NOMO-1 (cell line): ENCODE measurements at regions not wholly inside any gene's neighbourhood (a gene's known extent, or its start where the extent isn't known, plus 50 kb on each side); places are given as distances from the start of the nearest gene placed in this dataset.

Source experiments
- DNase-seq, 2 experiments: peaks; one replicate each; lab custom pipeline; 2025; ENCODE audit not compliant: unreplicated experiment in 2 of 2; lab: John Stamatoyannopoulos, UW

GRCh38 chr11:32315121-32315520 is 120.2 kb downstream of the WT1 start:
- DNase-seq = no peak

GRCh38 chr11:32316232-32316631 is 119.1 kb downstream of the WT1 start:
- DNase-seq = no peak

- DNase-seq = no peak
These were observed 118.3 kb downstream of the WT1 start for GRCh38 chr11:32316858-32317642.

GRCh38 chr11:32317643-32318042 is 117.7 kb downstream of the WT1 start:
- DNase-seq = no peak

GRCh38 chr11:32318071-32319055 is 117.0 kb downstream of the WT1 start:
- DNase-seq = no peak

GRCh38 chr11:32323814-32324130 is 111.6 kb downstream of the WT1 start:
- DNase-seq = no peak

- no peak for DNase-seq
These were observed 110.2 kb downstream of the WT1 start for GRCh38 chr11:32325187-32325586.

- no peak for DNase-seq
These were observed 109.6 kb downstream of the WT1 start for GRCh38 chr11:32325725-32326124.

GRCh38 chr11:32326522-32326921 is 108.8 kb downstream of the WT1 start:
- no peak for DNase-seq

- no peak for DNase-seq
These were observed 106.9 kb downstream of the WT1 start for GRCh38 chr11:32328392-32328791.

- no peak for DNase-seq
These were observed 104.2 kb downstream of the WT1 start for GRCh38 chr11:32331098-32331497.

- DNase-seq = no peak
These were observed 103.5 kb downstream of the WT1 start for GRCh38 chr11:32331792-32332191.

GRCh38 chr11:32332990-32333319 is 102.4 kb downstream of the WT1 start:
- no peak for DNase-seq

GRCh38 chr11:32333320-32333991 is 101.9 kb downstream of the WT1 start:
- DNase-seq = peak; percentile 45 to 57

- DNase-seq = no peak
These were observed 100.5 kb downstream of the WT1 start for GRCh38 chr11:32334822-32335221.
